GM12864 (cell line): ENCODE measurements at regions not wholly inside any gene's neighbourhood (a gene's known extent, or its start where the extent isn't known, plus 50 kb on each side); places are given as distances from the start of the nearest gene placed in this dataset.

Source experiments
- DNase-seq: peaks from one replicate; pipeline ENCODE4 v3.0.0-alpha.2; 2011; ENCODE audit warnings: low read depth
- H3K4me3 ChIP-seq: 2 replicates; pipeline ENCODE4 v1.5.1; 2011; ENCODE audit warnings: mild to moderate bottlenecking, low read depth, low read length, control low read depth
- CTCF ChIP-seq: IDR thresholded peaks from 2 replicates; pipeline ENCODE4 v1.5.1; 2011; ENCODE audit warnings: low read depth, mild to moderate bottlenecking, moderate library complexity, low read length, control low read depth, inconsistent platforms; ENCODE audit errors: missing control alignments

GRCh38 chr15:45948181-45948621, 313.4 kb downstream of the SQOR start:
- DNase-seq = no peak
- TF ChIP-seq CTCF = no peak
- H3K4me3 ChIP-seq = no peak overlapping the region

GRCh38 chr15:45958924-45959323, 324.1 kb downstream of the SQOR start:
- TF ChIP-seq CTCF = no peak
- DNase-seq = no peak
- no peak overlapping the region for H3K4me3 ChIP-seq

- no peak for DNase-seq
- TF ChIP-seq CTCF = no peak
- no peak overlapping the region for H3K4me3 ChIP-seq
Observed at GRCh38 chr15:45962733-45963132, 327.9 kb downstream of the SQOR start.

GRCh38 chr15:45970542-45970941, 335.7 kb downstream of the SQOR start:
- H3K4me3 ChIP-seq = no peak overlapping the region
- DNase-seq = no peak
- TF ChIP-seq CTCF = no peak

- no peak overlapping the region for H3K4me3 ChIP-seq
- DNase-seq = no peak
- TF ChIP-seq CTCF = no peak
Observed at GRCh38 chr15:45980366-45980765, 345.5 kb downstream of the SQOR start.

- H3K4me3 ChIP-seq = no peak overlapping the region
- no peak for DNase-seq
- no peak for TF ChIP-seq CTCF
Observed at GRCh38 chr15:45981625-45982024, 346.8 kb downstream of the SQOR start.

GRCh38 chr15:45991863-45992262, 357.0 kb downstream of the SQOR start:
- TF ChIP-seq CTCF = no peak
- no peak overlapping the region for H3K4me3 ChIP-seq
- no peak for DNase-seq
